GM21526 (cell line): ENCODE measurements at regions not wholly inside any gene's neighbourhood (a gene's known extent, or its start where the extent isn't known, plus 50 kb on each side); places are given as distances from the start of the nearest gene placed in this dataset.

Experiments used
- ATAC-seq: cut with Tn5 transposase; IDR thresholded peaks from one replicate; pipeline ENCODE4 v1.9.1; 2021; ENCODE audit warnings: moderate library complexity; ENCODE audit not compliant: unreplicated experiment, low FRiP score

GRCh38 chr12:87930033-87930432, 99.2 kb downstream of the C12orf50 start:
- ATAC-seq = no peak

DNA sequence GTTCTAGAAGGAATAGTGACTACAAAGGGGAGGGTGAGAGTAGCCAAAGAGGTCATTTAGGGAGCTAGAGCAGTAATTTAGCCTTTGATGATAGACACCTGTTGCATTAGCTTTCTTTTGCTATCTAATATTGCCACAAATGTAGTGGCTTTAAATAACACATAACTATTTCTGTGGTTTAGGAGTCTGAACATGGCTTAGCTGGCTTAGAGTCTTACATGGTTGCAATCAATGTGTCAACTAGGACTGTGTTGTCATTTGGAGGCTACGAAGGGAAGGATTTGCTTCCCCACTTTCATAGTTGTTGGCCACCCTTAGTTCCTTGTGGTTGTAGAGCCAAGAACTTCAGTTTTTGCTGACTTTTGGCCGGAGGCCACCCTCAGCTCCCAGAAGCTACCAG, 99.9 kb downstream of the C12orf50 start:
- ATAC-seq = no peak

- ATAC-seq = no peak
These were observed 101.2 kb downstream of the C12orf50 start for GRCh38 chr12:87928031-87928430.

DNA sequence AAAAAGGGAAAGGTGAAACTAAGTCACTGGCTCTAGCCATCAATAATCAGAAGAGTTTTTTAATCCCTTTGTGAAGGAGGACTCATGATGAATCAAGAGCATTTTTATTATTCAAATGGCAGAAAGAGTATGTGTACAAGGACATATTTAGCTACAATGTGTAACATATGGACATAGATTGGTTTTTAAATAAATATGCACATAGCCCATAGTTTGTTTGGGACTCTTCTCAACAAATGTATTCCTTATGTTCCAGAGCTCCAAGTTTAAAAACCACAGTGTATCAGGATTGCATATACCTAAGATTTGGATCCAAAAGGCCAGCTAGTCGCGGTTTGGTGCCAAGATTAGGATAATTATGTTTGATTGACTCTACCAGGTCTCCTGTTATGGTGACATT, 104.2 kb downstream of the C12orf50 start:
- no peak for ATAC-seq

DNA sequence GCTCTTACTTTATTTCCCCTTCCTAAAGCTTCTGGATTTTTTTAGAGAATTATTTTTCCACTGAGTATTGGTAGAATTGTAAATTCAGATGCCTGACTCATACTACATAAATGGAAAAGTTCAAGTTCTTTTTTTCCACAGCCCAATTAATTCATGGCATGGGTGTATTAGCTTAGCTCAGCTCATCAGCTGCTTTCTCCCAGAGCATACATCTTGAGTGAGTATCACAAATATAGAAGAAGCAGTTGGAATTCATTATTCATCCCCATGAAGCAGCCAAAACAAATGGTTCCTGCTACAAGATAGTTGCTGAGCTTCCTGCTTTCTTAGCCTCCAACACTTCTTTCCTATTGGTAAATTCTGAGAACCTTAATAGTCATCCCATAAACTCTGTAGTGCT, 105.1 kb downstream of the C12orf50 start:
- ATAC-seq = no peak

- ATAC-seq = no peak
These were observed 105.8 kb downstream of the C12orf50 start for GRCh38 chr12:87923361-87923760.

DNA sequence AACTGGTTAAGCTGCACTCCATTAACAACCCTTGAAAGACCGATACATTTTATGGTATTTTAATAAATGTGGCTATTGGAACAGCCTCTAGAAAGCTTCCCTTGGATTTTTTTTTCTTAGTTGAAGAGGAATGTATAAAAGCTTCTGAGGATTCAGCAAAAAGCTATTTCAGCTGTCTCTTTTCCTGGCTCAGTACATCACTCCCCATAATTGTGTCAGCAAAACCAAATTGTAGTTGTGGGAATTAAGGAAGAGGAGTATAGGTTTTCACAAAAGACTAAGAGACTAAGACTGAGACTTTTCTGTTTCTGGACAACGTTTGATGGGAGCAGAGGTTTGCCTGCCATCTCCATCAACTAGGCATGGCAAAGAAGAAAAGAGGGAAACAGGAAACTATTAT, 106.5 kb downstream of the C12orf50 start:
- no peak for ATAC-seq

DNA sequence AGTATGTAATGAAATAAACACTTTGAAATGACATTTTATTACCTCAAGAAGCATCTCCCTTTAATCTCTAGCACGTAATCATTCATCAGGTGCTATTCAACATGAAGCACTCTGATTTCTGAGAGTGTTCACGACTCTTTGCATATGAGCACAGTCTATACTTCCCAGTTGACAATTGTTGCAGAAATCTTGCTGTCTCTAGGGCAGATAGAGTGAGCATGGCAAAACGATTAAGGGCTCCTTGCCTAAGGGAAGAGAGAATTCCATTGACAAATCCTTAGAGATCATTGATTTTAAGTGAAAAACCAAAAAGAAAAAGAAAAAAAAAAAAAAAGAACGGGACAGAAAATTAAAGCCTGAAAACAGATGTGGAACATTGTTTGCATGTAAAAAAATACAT, 107.6 kb downstream of the C12orf50 start:
- no peak for ATAC-seq

GRCh38 chr12:87920139-87920538, 109.1 kb downstream of the C12orf50 start:
- ATAC-seq = no peak

GRCh38 chr12:87901457-87901856, 127.7 kb downstream of the C12orf50 start:
- ATAC-seq = no peak

DNA sequence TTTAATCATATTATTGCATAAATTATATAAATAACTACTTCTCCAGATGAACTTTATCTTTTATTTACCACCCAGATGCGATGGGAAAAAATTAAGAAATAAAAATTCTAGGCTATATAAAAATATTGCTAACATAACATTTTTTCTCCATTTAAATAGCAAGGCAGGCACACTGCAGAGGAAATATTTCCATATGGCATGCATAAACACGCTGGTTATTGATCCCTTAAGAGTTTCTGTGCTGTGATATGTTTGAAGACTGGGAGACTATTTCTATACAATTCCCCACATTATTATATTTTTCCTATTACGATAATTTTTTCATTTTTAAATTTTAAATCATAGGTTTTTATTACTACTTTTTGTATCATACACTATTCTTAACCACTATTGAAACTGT, 131.5 kb downstream of the C12orf50 start:
- no peak for ATAC-seq

GRCh38 chr12:87883806-87884205, 145.4 kb downstream of the C12orf50 start:
- ATAC-seq = no peak

GRCh38 chr12:87879141-87879540, 150.1 kb downstream of the C12orf50 start:
- no peak for ATAC-seq

- ATAC-seq = no peak
These were observed 158.4 kb downstream of the C12orf50 start for GRCh38 chr12:87870493-87871460.

DNA sequence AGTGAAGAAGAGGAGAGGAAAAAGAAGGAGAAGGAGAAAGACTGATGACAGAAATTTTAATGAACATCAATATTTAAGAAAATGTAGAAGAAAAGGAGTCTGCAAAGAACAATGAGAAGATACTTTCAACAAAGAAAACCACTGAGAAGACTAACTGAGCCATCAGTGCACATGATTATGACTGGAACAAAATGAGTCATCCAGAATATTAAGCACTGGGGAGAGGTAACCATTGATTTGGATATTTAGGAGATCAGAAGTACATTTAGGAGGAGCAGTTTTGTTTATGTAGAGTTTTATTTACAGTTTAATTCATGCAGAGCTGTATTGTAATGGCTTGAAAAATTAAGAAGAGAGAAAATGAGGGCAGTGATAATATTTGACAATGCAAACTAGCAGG, 159.1 kb downstream of the C12orf50 start:
- ATAC-seq = no peak

- ATAC-seq = peak; percentile 60
These were observed 162.5 kb downstream of the C12orf50 start for GRCh38 chr12:87866578-87867292.

- ATAC-seq = no peak
These were observed 167.4 kb downstream of the C12orf50 start for GRCh38 chr12:87861791-87862190.

DNA sequence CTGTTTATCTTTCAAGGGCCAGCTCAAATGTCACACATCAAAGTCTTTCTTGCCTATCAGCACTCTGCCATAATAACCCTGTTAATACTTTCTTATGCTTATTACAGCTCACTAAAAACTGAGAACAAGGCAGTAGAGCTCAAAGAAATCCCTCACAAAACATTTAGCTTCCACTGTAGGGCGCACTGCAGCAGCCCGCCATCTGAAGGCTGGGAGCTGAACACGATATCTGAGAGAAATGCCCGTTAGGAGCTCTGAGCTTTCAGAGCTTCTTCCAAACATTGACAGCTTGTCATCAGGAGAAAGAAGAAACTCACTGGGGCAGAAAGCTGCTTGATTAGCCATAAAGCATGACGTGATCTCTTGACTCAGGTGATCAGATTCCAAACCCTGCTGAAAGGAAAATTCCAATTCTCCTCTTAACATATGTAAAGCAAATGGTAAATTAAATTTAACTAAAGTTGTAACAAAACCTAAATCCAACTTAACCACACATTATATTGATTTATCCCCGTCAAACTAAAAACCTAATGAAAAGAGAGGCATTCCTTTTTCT, 175.7 kb downstream of the C12orf50 start:
- no peak for ATAC-seq

DNA sequence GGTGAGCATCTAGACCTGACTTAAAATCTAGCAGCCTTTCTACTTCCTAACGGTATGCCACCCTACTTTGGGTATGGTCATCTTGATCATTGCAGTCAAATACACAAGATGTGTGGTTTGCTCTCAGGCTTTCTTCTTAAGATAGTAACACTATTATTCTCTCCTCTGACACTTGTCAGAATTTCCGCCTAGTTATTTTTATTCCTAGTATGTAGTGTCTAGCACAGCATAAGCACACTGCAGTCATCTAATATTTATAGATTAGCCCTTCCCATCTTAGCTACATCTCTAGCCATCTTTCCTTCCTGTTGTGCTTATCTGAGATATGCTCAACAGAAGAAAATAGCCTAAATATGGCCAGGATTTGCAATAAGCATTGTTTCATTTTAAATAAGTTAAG, 180.1 kb downstream of the C12orf50 start:
- no peak for ATAC-seq

GRCh38 chr12:87848248-87848868, 180.8 kb downstream of the C12orf50 start:
- peak; percentile 78 for ATAC-seq

- ATAC-seq = no peak
These were observed 182.1 kb downstream of the C12orf50 start for GRCh38 chr12:87847147-87847546.
